ENCODE measurements at regions not wholly inside any gene's neighbourhood (a gene's known extent, or its start where the extent isn't known, plus 50 kb on each side); places are given as distances from the start of the nearest gene placed in this dataset.
A peak's percentile ranks its signal among the peaks of the same experiment; 100 is the strongest.

- Histone ChIP-seq H3K9me3 (peaks cover 0 to 14% of the 10 kb centered on the region in 2 donors), H3K4me1 (no peaks in the 10 kb centered on the region), H3K27me3 (peaks cover 0 to 28% of the 10 kb centered on the region in 2 donors), H3K4me3 (no peak overlapping the region), H3K36me3 (no peaks in the 10 kb centered on the region), H3K27ac (no peak overlapping the region)
- intact Hi-C loops (cut with DNase I; ENCODE audit: low total_unique reads): no loop called here
- peak in 1 of 2 donors; percentile 7 for DNase-seq (ENCODE audit: low spot score in 2 of 2)
- no peak for TF ChIP-seq CTCF (IDR thresholded peaks at IDR 0.05)
- no peak for TF ChIP-seq POLR2A (IDR thresholded peaks at IDR 0.05)
- no peak for TF ChIP-seq POLR2AphosphoS5 (IDR thresholded peaks at IDR 0.05)
These were observed 136.0 kb upstream of the C14orf180 start for GRCh38 chr14:104443391-104444158.

GRCh38 chr14:104444159-104445030, 135.2 kb upstream of the C14orf180 start:
- TF ChIP-seq POLR2AphosphoS5 (IDR thresholded peaks at IDR 0.05): no peak
- TF ChIP-seq POLR2A (IDR thresholded peaks at IDR 0.05): no peak
- no peak for TF ChIP-seq CTCF (IDR thresholded peaks at IDR 0.05)
- intact Hi-C loops (cut with DNase I; ENCODE audit: low total_unique reads): no loop called here
- peak in 1 of 2 donors; percentile 7 for DNase-seq (ENCODE audit: low spot score in 2 of 2)
- peaks cover 0 to 30% of the 10 kb centered on the region in 2 donors for H3K27me3 ChIP-seq
- no peak overlapping the region for H3K4me3 ChIP-seq
- no peaks in the 10 kb centered on the region for H3K4me1 ChIP-seq
- H3K9me3 ChIP-seq: peaks cover 0 to 19% of the 10 kb centered on the region in 2 donors
- no peak overlapping the region for H3K27ac ChIP-seq
- H3K36me3 ChIP-seq: no peaks in the 10 kb centered on the region

- intact Hi-C loops (cut with DNase I; ENCODE audit: low total_unique reads): no loop called here
- H3K4me1 ChIP-seq: no peaks in the 10 kb centered on the region
- peaks cover 0 to 30% of the 10 kb centered on the region in 2 donors for H3K27me3 ChIP-seq
- TF ChIP-seq POLR2AphosphoS5 (IDR thresholded peaks at IDR 0.05) (no peak), CTCF (IDR thresholded peaks at IDR 0.05) (no peak), POLR2A (IDR thresholded peaks at IDR 0.05) (no peak)
- peak in 1 of 2 donors; percentile 10 for DNase-seq (ENCODE audit: low spot score in 2 of 2)
- H3K9me3 ChIP-seq: peaks cover 0 to 19% of the 10 kb centered on the region in 2 donors
- no peak overlapping the region for H3K27ac ChIP-seq
- H3K4me3 ChIP-seq: no peak overlapping the region
- no peaks in the 10 kb centered on the region for H3K36me3 ChIP-seq
These were observed 134.5 kb upstream of the C14orf180 start for GRCh38 chr14:104445086-104445485.

GRCh38 chr14:104445832-104446381, 133.7 kb upstream of the C14orf180 start:
- peak in 1 of 2 donors; percentile 9 for DNase-seq (ENCODE audit: low spot score in 2 of 2)
- Histone ChIP-seq H3K27ac (no peak overlapping the region), H3K4me1 (no peaks in the 10 kb centered on the region), H3K9me3 (peaks cover 0 to 19% of the 10 kb centered on the region in 2 donors), H3K4me3 (no peak overlapping the region), H3K27me3 (peaks cover 0 to 30% of the 10 kb centered on the region in 2 donors), H3K36me3 (no peaks in the 10 kb centered on the region)
- TF ChIP-seq POLR2AphosphoS5 (IDR thresholded peaks at IDR 0.05) (no peak), POLR2A (IDR thresholded peaks at IDR 0.05) (no peak), CTCF (IDR thresholded peaks at IDR 0.05) (no peak)
- intact Hi-C loops (cut with DNase I; ENCODE audit: low total_unique reads): no loop called here

Measured in breast epithelium (tissue), 4 donors.